Keratinocyte (primary cell): ENCODE measurements at regions not wholly inside any gene's neighbourhood (a gene's known extent, or its start where the extent isn't known, plus 50 kb on each side); places are given as distances from the start of the nearest gene placed in this dataset.

Experiments
- DNase-seq: peaks from one replicate; pipeline ENCODE4 v3.0.0-alpha.2; 2011; ENCODE audit warnings: low read depth, missing footprints, low spot score
- FAIRE-seq: peaks from 2 replicates; lab custom pipeline; 2011; peaks lifted over from hg19 to GRCh38; lab: Jason Lieb, UNC
- H2AFZ ChIP-seq: 2 replicates; pipeline ENCODE4 v1.6.0; 2012; ENCODE audit warnings: low read length, control low read depth, inconsistent platforms; ENCODE audit not compliant: control insufficient read depth
- H3K27ac ChIP-seq: 2 replicates; pipeline ENCODE4 v1.5.1; 2011; ENCODE audit warnings: low read length; ENCODE audit not compliant: control insufficient read depth, insufficient read depth
- H3K27me3 ChIP-seq: 3 replicates; pipeline ENCODE4 v1.6.0; 2011; ENCODE audit warnings: low read length; ENCODE audit not compliant: control insufficient read depth, insufficient read depth; ENCODE audit errors: extremely low read depth
- H3K36me3 ChIP-seq, 2 experiments: 2 replicates in 1 of 2; 3 replicates in 1 of 2; pipeline ENCODE4 v1.5.1; 2011; ENCODE audit warnings: low read length in 2 of 2, mild to moderate bottlenecking in 1 of 2; ENCODE audit not compliant: control insufficient read depth in 2 of 2, insufficient read depth in 2 of 2; ENCODE audit errors: extremely low read depth in 1 of 2
- H3K4me1 ChIP-seq: 3 replicates; pipeline ENCODE4 v1.5.1; 2011; ENCODE audit warnings: low read length; ENCODE audit not compliant: control insufficient read depth, insufficient read depth; ENCODE audit errors: extremely low read depth
- H3K4me2 ChIP-seq: 3 replicates; pipeline ENCODE4 v1.6.0; 2011; ENCODE audit warnings: low read depth, low read length; ENCODE audit not compliant: control insufficient read depth, insufficient read depth; ENCODE audit errors: extremely low read depth
- H3K4me3 ChIP-seq, 3 experiments: fragments of 200-600 bp in 1 of 3; sonication (generic) in 1 of 3; 2 replicates in 2 of 3; 3 replicates in 1 of 3; pipeline ENCODE4 v1.5.1; 2011 to 2016; ENCODE audit warnings: low read length in 3 of 3, mild to moderate bottlenecking in 3 of 3, control low read depth in 2 of 3, inconsistent platforms in 1 of 3, low read depth in 1 of 3, mixed read lengths in 1 of 3, mixed run types in 1 of 3, moderate library complexity in 1 of 3; ENCODE audit not compliant: control insufficient read depth in 2 of 3, insufficient read depth in 2 of 3; ENCODE audit errors: extremely low read depth in 1 of 3
- H3K79me2 ChIP-seq: 2 replicates; pipeline ENCODE4 v1.6.0; 2012; ENCODE audit warnings: low read length; ENCODE audit not compliant: control insufficient read depth, insufficient read depth
- H3K9ac ChIP-seq: 3 replicates; pipeline ENCODE4 v1.6.0; 2011; ENCODE audit warnings: low read length; ENCODE audit not compliant: control insufficient read depth, insufficient read depth; ENCODE audit errors: extremely low read depth
- H3K9me1 ChIP-seq: 3 replicates; pipeline ENCODE4 v1.6.0; 2011; ENCODE audit warnings: low read length; ENCODE audit not compliant: control insufficient read depth, insufficient read depth; ENCODE audit errors: extremely low read depth
- H3K9me3 ChIP-seq: 2 replicates; pipeline ENCODE4 v1.5.1; 2012; ENCODE audit warnings: low read depth, low read length; ENCODE audit not compliant: control insufficient read depth
- H4K20me1 ChIP-seq: 3 replicates; pipeline ENCODE4 v1.6.0; 2011; ENCODE audit warnings: low read length; ENCODE audit not compliant: control insufficient read depth, insufficient read depth; ENCODE audit errors: extremely low read depth
- EZH2 ChIP-seq: IDR thresholded peaks from one replicate; pipeline ENCODE4 v1.6.1; 2012; ENCODE audit warnings: inconsistent platforms, mild to moderate bottlenecking, low read length, moderate library complexity
- dilution Hi-C: fragments of 300-500 bp; cut with MboI; formaldehyde crosslinking; loops from one replicate; pipeline ENCODE4 v1.7.0; 2020; ENCODE audit warnings: low sequenced_read_pairs; ENCODE audit not compliant: extremely low pct_ligation_motif_present
- TF ChIP-seq, protein P1 (sequence below), 3 experiments: IDR thresholded peaks in 1 of 3; conservative IDR thresholded peaks in 1 of 3; optimal IDR thresholded peaks in 1 of 3; 2 replicates in 2 of 3; 3 replicates in 1 of 3; pipeline versions ENCODE3 to v1.5.1; 2011; ENCODE audit warnings: low read length in 3 of 3, mild to moderate bottlenecking in 3 of 3, moderate library complexity in 2 of 3, control low read depth in 1 of 3, inconsistent platforms in 1 of 3; ENCODE audit not compliant: insufficient read depth in 2 of 3; ENCODE audit errors: extremely low read depth in 1 of 3

DNA sequence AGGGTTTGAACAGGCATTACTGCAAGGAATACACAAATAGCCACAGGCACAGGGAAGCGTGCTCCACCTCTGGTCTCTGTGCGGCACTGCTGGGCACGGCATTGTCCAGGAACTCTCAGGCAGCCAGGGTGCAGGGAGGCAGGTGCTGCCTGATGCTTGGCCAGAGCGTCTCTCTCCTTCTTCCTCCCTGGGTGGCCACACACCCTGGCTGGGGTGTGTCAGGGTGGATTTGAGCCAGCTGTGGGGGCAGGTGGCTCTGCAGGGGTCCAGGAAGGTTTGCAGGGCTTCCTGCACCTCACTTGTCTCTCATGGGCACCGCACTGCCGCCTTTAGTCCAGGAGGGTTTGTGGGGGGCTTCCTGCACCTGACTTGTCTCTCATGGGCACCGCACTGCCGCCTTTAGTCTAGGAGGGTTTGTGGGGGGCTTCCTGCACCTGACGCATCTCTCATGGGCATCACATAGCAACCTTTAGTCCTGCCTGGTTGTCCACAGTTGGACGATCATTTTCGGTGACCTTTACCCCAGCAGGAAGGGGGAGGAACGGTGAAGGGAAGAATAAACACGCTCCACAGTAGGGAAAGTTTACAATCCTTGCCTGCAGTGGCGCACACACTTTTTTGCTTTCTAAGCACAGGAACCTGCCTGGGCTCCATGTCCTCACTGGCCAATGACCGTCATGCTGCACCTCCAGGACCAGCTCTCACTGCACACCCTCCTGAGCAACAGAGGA lies 332.9 kb downstream of the EIPR1 start:
- TF ChIP-seq, protein P1, sequence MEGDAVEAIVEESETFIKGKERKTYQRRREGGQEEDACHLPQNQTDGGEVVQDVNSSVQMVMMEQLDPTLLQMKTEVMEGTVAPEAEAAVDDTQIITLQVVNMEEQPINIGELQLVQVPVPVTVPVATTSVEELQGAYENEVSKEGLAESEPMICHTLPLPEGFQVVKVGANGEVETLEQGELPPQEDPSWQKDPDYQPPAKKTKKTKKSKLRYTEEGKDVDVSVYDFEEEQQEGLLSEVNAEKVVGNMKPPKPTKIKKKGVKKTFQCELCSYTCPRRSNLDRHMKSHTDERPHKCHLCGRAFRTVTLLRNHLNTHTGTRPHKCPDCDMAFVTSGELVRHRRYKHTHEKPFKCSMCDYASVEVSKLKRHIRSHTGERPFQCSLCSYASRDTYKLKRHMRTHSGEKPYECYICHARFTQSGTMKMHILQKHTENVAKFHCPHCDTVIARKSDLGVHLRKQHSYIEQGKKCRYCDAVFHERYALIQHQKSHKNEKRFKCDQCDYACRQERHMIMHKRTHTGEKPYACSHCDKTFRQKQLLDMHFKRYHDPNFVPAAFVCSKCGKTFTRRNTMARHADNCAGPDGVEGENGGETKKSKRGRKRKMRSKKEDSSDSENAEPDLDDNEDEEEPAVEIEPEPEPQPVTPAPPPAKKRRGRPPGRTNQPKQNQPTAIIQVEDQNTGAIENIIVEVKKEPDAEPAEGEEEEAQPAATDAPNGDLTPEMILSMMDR (optimal IDR thresholded peaks at IDR 0.05 in 1 of 3, IDR thresholded peaks at IDR 0.05 in 1 of 3, conservative IDR thresholded peaks at IDR 0.05 in 1 of 3; ENCODE audit: extremely low read depth in 1 of 3, insufficient read depth in 2 of 3, low read length in 3 of 3): no peak
- no peak for TF ChIP-seq EZH2
- H3K4me3 ChIP-seq: no peak overlapping the region
- H4K20me1 ChIP-seq: no peaks in the 10 kb centered on the region
- no peaks in the 10 kb centered on the region for H3K9me1 ChIP-seq
- H3K27me3 ChIP-seq: no peaks in the 10 kb centered on the region
- no peak overlapping the region for H2AFZ ChIP-seq
- H3K4me2 ChIP-seq: no peak overlapping the region
- peaks cover 15% of the 10 kb centered on the region for H3K9me3 ChIP-seq
- H3K27ac ChIP-seq: no peak overlapping the region
- no peak overlapping the region for H3K9ac ChIP-seq
- DNase-seq: no peak
- H3K4me1 ChIP-seq: no peaks in the 10 kb centered on the region
- no peaks in the 10 kb centered on the region for H3K79me2 ChIP-seq
- no peak for FAIRE-seq
- H3K36me3 ChIP-seq: no peaks in the 10 kb centered on the region
- dilution Hi-C loops: no loop called here

DNA sequence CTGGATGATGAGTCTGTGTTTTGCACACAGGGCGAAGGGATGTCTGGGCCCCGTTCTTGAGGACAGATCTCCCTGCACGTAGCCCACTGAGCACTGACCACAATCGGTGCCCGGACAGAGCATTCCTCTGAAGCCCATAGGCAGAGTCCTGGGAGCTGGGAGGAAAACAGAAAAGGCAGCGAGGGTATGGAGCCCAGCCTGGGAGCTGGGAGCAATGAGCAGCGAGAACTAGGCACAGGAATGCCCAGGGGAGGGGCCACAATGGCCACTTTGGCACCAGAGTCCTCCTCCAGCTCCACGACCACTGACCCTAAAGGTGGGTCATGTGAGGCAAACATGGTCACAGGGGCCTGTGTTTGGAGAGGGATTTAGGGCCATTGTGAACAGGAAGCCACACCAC lies 333.9 kb downstream of the EIPR1 start:
- TF ChIP-seq, protein P1 (optimal IDR thresholded peaks at IDR 0.05 in 1 of 3, IDR thresholded peaks at IDR 0.05 in 1 of 3, conservative IDR thresholded peaks at IDR 0.05 in 1 of 3; ENCODE audit: extremely low read depth in 1 of 3, insufficient read depth in 2 of 3, low read length in 3 of 3): no peak
- TF ChIP-seq EZH2: no peak
- H4K20me1 ChIP-seq: no peaks in the 10 kb centered on the region
- no peak for DNase-seq
- H3K27ac ChIP-seq: no peak overlapping the region
- no peak overlapping the region for H2AFZ ChIP-seq
- H3K4me1 ChIP-seq: no peaks in the 10 kb centered on the region
- peaks cover 18% of the 10 kb centered on the region for H3K9me3 ChIP-seq
- H3K4me3 ChIP-seq: no peak overlapping the region
- no peaks in the 10 kb centered on the region for H3K79me2 ChIP-seq
- H3K9me1 ChIP-seq: no peaks in the 10 kb centered on the region
- FAIRE-seq: no peak
- no peak overlapping the region for H3K4me2 ChIP-seq
- H3K36me3 ChIP-seq: no peaks in the 10 kb centered on the region
- no peaks in the 10 kb centered on the region for H3K27me3 ChIP-seq
- dilution Hi-C loops: no loop called here
- no peak overlapping the region for H3K9ac ChIP-seq
